PC-9 (cell line): ENCODE measurements at regions not wholly inside any gene's neighbourhood (a gene's known extent, or its start where the extent isn't known, plus 50 kb on each side); places are given as distances from the start of the nearest gene placed in this dataset.

Experiments used
- CTCF ChIP-seq: fragments of 200-600 bp; sonication (generic); conservative IDR thresholded peaks from 2 replicates; pipeline ENCODE4 v1.6.1; 2017; ENCODE audit warnings: mixed run types, antibody characterized with exemption, mild to moderate bottlenecking, moderate library complexity
- EZH2 ChIP-seq: fragments of 200-600 bp; sonication (generic); IDR thresholded peaks from 2 replicates; pipeline ENCODE4 v1.8.0; 2017; ENCODE audit warnings: antibody characterized with exemption, low read depth

GRCh38 chr3:135849827-135850226 is 115.7 kb upstream of the PPP2R3A start:
- TF ChIP-seq CTCF, result no peak
- no peak for TF ChIP-seq EZH2
